HCT116 (cell line): ENCODE measurements at regions not wholly inside any gene's neighbourhood (a gene's known extent, or its start where the extent isn't known, plus 50 kb on each side); places are given as distances from the start of the nearest gene placed in this dataset.

Source experiments
- ATAC-seq: fragments of 200-7000 bp; cut with Tn5 transposase; 2 replicates; pipeline ENCODE4 v1.9.1; 2020; ENCODE audit warnings: mild to moderate bottlenecking, moderate library complexity
- BruUV-seq: library from RNA; stranded (reverse); fragments of 400-500 nt; replicated peaks from 2 replicates; lab custom pipeline; 2021; lab: Mats Ljungman, UMichigan
- CTCF ChIA-PET: fragments of 300-600 bp; sonication (Branson Sonifier 250); formaldehyde crosslinking; loops from one replicate; lab custom pipeline; 2021; ENCODE audit warnings: antibody characterized with exemption; lab: Charles Lee
- POLR2A ChIA-PET: fragments of 300-600, 350-600 bp; sonication (Branson Sonifier 250); formaldehyde crosslinking; loops from one replicate; lab custom pipeline; 2021; ENCODE audit warnings: antibody characterized with exemption; lab: Charles Lee
- RAD21 ChIA-PET, 2 experiments: fragments of 300-600 bp; sonication (Branson Sonifier 250); formaldehyde crosslinking; loops; one replicate each; lab custom pipeline; 2023; ENCODE audit warnings: low total read pairs in 2 of 2; ENCODE audit not compliant: uncharacterized antibody in 2 of 2, unreplicated experiment in 2 of 2, low non-redundant PET in 1 of 2; lab: Charles Lee
- DNase-seq: peaks from one replicate; pipeline ENCODE4 v3.0.0-alpha.2; 2010; ENCODE audit warnings: low read depth, low spot score
- H2AFZ ChIP-seq: fragments of 200-600 bp; shearing (Covaris generic), sonication (generic); 2 replicates; pipeline ENCODE4 v1.6.1; 2017; ENCODE audit warnings: low read depth, mixed run types, mixed read lengths, antibody characterized with exemption, low read length; ENCODE audit not compliant: poor library complexity, severe bottlenecking
- H3K27ac ChIP-seq: 2 replicates; pipeline ENCODE4 v1.5.1; 2012; ENCODE audit warnings: low read depth, low read length
- H3K27me3 ChIP-seq: fragments of 200-600 bp; sonication (generic); 2 replicates; pipeline ENCODE4 v1.6.1; 2016; ENCODE audit warnings: mixed run types, low read length, mixed read lengths; ENCODE audit not compliant: insufficient read depth
- H3K36me3 ChIP-seq, 2 experiments: fragments of 200-500 bp in 1 of 2; fragments of 200-600 bp in 1 of 2; sonication (Bioruptor generic) in 1 of 2; sonication (generic) in 1 of 2; 2 replicates each; pipeline versions ENCODE4 v1.5.1 to v1.6.1; 2014 to 2016; ENCODE audit warnings: low read length in 2 of 2, inconsistent platforms in 1 of 2, mixed read lengths in 1 of 2, mixed run types in 1 of 2; ENCODE audit not compliant: insufficient read depth in 2 of 2, control insufficient read depth in 1 of 2
- H3K4me1 ChIP-seq, 2 experiments: fragments of 200-600 bp in 1 of 2; sonication (generic) in 1 of 2; 2 replicates each; pipeline versions ENCODE4 v1.5.1 to v1.6.1; 2012 to 2017; ENCODE audit warnings: low read length in 2 of 2, inconsistent platforms in 1 of 2, mild to moderate bottlenecking in 1 of 2, mixed read lengths in 1 of 2, mixed run types in 1 of 2, moderate library complexity in 1 of 2; ENCODE audit not compliant: insufficient read depth in 2 of 2, control insufficient read depth in 1 of 2
- H3K4me2 ChIP-seq: fragments of 200-600 bp; sonication (generic); 2 replicates; pipeline ENCODE4 v1.6.1; 2017; ENCODE audit warnings: mixed run types, low read length, mixed read lengths
- H3K4me3 ChIP-seq, 2 experiments: fragments of 200-600 bp in 1 of 2; sonication (generic) in 1 of 2; replicated peaks in 1 of 2; 2 replicates each; pipeline ENCODE4 v1.5.1; 2011 to 2016; ENCODE audit warnings: low read length in 2 of 2, control low read depth in 1 of 2, low read depth in 1 of 2, mild to moderate bottlenecking in 1 of 2, mixed read lengths in 1 of 2, mixed run types in 1 of 2
- H3K79me2 ChIP-seq: fragments of 200-600 bp; sonication (generic); 2 replicates; pipeline ENCODE4 v1.6.1; 2017; ENCODE audit warnings: mild to moderate bottlenecking, mixed run types, low read length, moderate library complexity, mixed read lengths; ENCODE audit not compliant: insufficient read depth
- H3K9ac ChIP-seq: fragments of 200-600 bp; sonication (generic); 2 replicates; pipeline ENCODE4 v1.6.1; 2016; ENCODE audit warnings: low read length, mixed read lengths
- H3K9me2 ChIP-seq: fragments of 200-600 bp; sonication (generic), shearing (Covaris generic); 2 replicates; pipeline ENCODE4 v1.6.1; 2017; ENCODE audit warnings: mixed run types, mild to moderate bottlenecking, moderate library complexity; ENCODE audit not compliant: insufficient read depth
- H3K9me3 ChIP-seq, 2 experiments: fragments of 200-500 bp in 1 of 2; fragments of 200-600 bp in 1 of 2; sonication (Bioruptor generic) in 1 of 2; sonication (generic) in 1 of 2; 2 replicates each; pipeline ENCODE4 v1.6.1; 2014 to 2017; ENCODE audit warnings: low read length in 2 of 2, mixed read lengths in 2 of 2, inconsistent platforms in 1 of 2, low read depth in 1 of 2, mild to moderate bottlenecking in 1 of 2, mixed run types in 1 of 2, moderate library complexity in 1 of 2; ENCODE audit not compliant: control insufficient read depth in 1 of 2, insufficient read depth in 1 of 2
- H4K20me1 ChIP-seq: fragments of 200-600 bp; sonication (generic), shearing (Covaris generic); 2 replicates; pipeline ENCODE4 v1.6.1; 2017; ENCODE audit warnings: mixed run types, mild to moderate bottlenecking, moderate library complexity; ENCODE audit not compliant: insufficient read depth
- CEBPB ChIP-seq: IDR thresholded peaks from 2 replicates; pipeline ENCODE4 v1.6.1; 2012; ENCODE audit warnings: low read depth
- EGR1 ChIP-seq: IDR thresholded peaks from 2 replicates; pipeline ENCODE4 v1.6.1; 2012; ENCODE audit warnings: low read depth
- ELF1 ChIP-seq: IDR thresholded peaks from 2 replicates; pipeline ENCODE4 v1.6.1; 2012; ENCODE audit warnings: low read depth, borderline replicate concordance
- EZH2phosphoT487 ChIP-seq: fragments of 200-600 bp; IDR thresholded peaks from 2 replicates; pipeline ENCODE4 v1.6.1; 2018; ENCODE audit warnings: antibody characterized with exemption, borderline replicate concordance
- FOSL1 ChIP-seq: IDR thresholded peaks from 2 replicates; pipeline ENCODE4 v1.6.1; 2012; ENCODE audit warnings: low read depth
- JUND ChIP-seq: IDR thresholded peaks from 2 replicates; pipeline ENCODE4 v1.6.1; 2012
- POLR2A ChIP-seq: IDR thresholded peaks from 2 replicates; pipeline ENCODE4 v1.7.0; 2011; ENCODE audit warnings: borderline replicate concordance; ENCODE audit not compliant: insufficient read depth, insufficient read length; ENCODE audit errors: extremely low read depth
- POLR2AphosphoS5 ChIP-seq: IDR thresholded peaks from 2 replicates; pipeline ENCODE4 v1.6.1; 2011; ENCODE audit warnings: mild to moderate bottlenecking, low read depth, low read length, moderate library complexity
- RAD21 ChIP-seq: IDR thresholded peaks from 2 replicates; pipeline ENCODE4 v1.6.1; 2012; ENCODE audit warnings: low read depth, mild to moderate bottlenecking
- SP1 ChIP-seq: IDR thresholded peaks from 2 replicates; pipeline ENCODE4 v1.6.1; 2012; ENCODE audit warnings: low read depth
- SRF ChIP-seq: IDR thresholded peaks from 2 replicates; pipeline ENCODE4 v1.6.1; 2012; ENCODE audit warnings: low read depth
- TCF7L2 ChIP-seq: IDR thresholded peaks from 2 replicates; pipeline ENCODE4 v1.7.0; 2011; ENCODE audit warnings: borderline replicate concordance, inconsistent platforms; ENCODE audit not compliant: insufficient read depth, insufficient read length; ENCODE audit errors: extremely low read depth
- YY1 ChIP-seq: IDR thresholded peaks from 2 replicates; pipeline ENCODE4 v1.6.1; 2011; ENCODE audit warnings: low read length, low read depth, moderate library complexity, mild to moderate bottlenecking; ENCODE audit not compliant: insufficient replicate concordance; ENCODE audit errors: extremely low read depth
- ZFX ChIP-seq: fragments of 450-650 bp; IDR thresholded peaks from 2 replicates; pipeline ENCODE4 v1.6.1; 2017
- intact Hi-C: fragments of 100-400 bp; cut with micrococcal nuclease; formaldehyde crosslinking; loops from 2 replicates; pipeline ENCODE4 v1.10.0; 2022
- TF ChIP-seq, protein P1 (sequence below): IDR thresholded peaks from 2 replicates; pipeline ENCODE4 v1.6.1; 2012
- TF ChIP-seq, protein P2 (sequence below): IDR thresholded peaks from 2 replicates; pipeline ENCODE4 v1.6.1; 2012
- TF ChIP-seq, protein P3 (sequence below), 3 experiments: fragments of 200-600 bp in 1 of 3; sonication (generic) in 1 of 3; IDR thresholded peaks in 2 of 3; conservative IDR thresholded peaks in 1 of 3; 2 replicates each; pipeline ENCODE4 v1.5.1; 2012 to 2017; ENCODE audit warnings: low read depth in 2 of 3, low read length in 2 of 3, antibody characterized with exemption in 1 of 3, borderline replicate concordance in 1 of 3, control low read depth in 1 of 3, mild to moderate bottlenecking in 1 of 3, mixed read lengths in 1 of 3, mixed run types in 1 of 3, moderate library complexity in 1 of 3; ENCODE audit not compliant: insufficient read depth in 1 of 3
- TF ChIP-seq, protein P4 (sequence below): IDR thresholded peaks from 2 replicates; pipeline ENCODE4 v1.6.1; 2012; ENCODE audit warnings: low read depth
- TF ChIP-seq, protein P5 (sequence below): IDR thresholded peaks from 2 replicates; pipeline ENCODE4 v1.6.1; 2011; ENCODE audit warnings: mild to moderate bottlenecking, low read length, moderate library complexity; ENCODE audit not compliant: insufficient replicate concordance; ENCODE audit errors: extremely low read depth

DNA sequence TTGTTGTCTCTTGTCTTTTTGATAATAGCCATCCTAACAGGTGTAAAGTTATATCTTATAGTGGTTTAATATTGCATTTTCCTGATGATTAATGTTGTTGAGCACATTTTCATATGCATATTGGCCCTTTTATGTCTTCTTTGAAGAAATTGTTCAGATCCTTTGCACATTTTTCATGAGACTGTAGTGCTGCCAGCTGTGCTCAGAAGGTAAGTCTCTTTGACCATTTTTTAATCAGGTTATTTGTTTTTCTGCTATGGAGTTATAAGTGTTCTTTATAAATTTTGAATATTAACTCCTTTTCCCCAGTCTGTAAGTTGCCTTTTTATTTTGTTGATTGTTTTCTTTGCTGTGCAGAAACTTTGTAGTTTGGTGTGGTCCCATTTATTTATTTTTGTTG is 55.8 kb upstream of the ZNF184 start:
- DNase-seq: no peak
- Histone ChIP-seq H3K36me3 (no peaks in the 10 kb centered on the region), H3K4me1 (peaks cover 12 to 22% of the 10 kb centered on the region in 2 experiments), H3K9me2 (no peaks in the 10 kb centered on the region)
- CTCF ChIA-PET: no interaction called here
- TF ChIP-seq, protein P1, sequence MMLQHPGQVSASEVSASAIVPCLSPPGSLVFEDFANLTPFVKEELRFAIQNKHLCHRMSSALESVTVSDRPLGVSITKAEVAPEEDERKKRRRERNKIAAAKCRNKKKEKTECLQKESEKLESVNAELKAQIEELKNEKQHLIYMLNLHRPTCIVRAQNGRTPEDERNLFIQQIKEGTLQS: no peak
- TF ChIP-seq SP1: no peak
- TF ChIP-seq, protein P2, sequence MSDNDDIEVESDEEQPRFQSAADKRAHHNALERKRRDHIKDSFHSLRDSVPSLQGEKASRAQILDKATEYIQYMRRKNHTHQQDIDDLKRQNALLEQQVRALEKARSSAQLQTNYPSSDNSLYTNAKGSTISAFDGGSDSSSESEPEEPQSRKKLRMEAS: no peak
- no peak for TF ChIP-seq CEBPB
- TF ChIP-seq, protein P3, sequence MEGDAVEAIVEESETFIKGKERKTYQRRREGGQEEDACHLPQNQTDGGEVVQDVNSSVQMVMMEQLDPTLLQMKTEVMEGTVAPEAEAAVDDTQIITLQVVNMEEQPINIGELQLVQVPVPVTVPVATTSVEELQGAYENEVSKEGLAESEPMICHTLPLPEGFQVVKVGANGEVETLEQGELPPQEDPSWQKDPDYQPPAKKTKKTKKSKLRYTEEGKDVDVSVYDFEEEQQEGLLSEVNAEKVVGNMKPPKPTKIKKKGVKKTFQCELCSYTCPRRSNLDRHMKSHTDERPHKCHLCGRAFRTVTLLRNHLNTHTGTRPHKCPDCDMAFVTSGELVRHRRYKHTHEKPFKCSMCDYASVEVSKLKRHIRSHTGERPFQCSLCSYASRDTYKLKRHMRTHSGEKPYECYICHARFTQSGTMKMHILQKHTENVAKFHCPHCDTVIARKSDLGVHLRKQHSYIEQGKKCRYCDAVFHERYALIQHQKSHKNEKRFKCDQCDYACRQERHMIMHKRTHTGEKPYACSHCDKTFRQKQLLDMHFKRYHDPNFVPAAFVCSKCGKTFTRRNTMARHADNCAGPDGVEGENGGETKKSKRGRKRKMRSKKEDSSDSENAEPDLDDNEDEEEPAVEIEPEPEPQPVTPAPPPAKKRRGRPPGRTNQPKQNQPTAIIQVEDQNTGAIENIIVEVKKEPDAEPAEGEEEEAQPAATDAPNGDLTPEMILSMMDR (IDR thresholded peaks at IDR 0.05 in 2 of 3, conservative IDR thresholded peaks at IDR 0.05 in 1 of 3; ENCODE audit: borderline replicate concordance in 1 of 3, insufficient read depth in 1 of 3, low read depth in 2 of 3, low read length in 2 of 3): no peak
- TF ChIP-seq SRF: no peak
- TF ChIP-seq YY1: no peak
- no peak for TF ChIP-seq ZFX
- TF ChIP-seq, protein P4, sequence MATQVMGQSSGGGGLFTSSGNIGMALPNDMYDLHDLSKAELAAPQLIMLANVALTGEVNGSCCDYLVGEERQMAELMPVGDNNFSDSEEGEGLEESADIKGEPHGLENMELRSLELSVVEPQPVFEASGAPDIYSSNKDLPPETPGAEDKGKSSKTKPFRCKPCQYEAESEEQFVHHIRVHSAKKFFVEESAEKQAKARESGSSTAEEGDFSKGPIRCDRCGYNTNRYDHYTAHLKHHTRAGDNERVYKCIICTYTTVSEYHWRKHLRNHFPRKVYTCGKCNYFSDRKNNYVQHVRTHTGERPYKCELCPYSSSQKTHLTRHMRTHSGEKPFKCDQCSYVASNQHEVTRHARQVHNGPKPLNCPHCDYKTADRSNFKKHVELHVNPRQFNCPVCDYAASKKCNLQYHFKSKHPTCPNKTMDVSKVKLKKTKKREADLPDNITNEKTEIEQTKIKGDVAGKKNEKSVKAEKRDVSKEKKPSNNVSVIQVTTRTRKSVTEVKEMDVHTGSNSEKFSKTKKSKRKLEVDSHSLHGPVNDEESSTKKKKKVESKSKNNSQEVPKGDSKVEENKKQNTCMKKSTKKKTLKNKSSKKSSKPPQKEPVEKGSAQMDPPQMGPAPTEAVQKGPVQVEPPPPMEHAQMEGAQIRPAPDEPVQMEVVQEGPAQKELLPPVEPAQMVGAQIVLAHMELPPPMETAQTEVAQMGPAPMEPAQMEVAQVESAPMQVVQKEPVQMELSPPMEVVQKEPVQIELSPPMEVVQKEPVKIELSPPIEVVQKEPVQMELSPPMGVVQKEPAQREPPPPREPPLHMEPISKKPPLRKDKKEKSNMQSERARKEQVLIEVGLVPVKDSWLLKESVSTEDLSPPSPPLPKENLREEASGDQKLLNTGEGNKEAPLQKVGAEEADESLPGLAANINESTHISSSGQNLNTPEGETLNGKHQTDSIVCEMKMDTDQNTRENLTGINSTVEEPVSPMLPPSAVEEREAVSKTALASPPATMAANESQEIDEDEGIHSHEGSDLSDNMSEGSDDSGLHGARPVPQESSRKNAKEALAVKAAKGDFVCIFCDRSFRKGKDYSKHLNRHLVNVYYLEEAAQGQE: no peak
- TF ChIP-seq ELF1: no peak
- TF ChIP-seq EZH2phosphoT487: no peak
- no peak for TF ChIP-seq RAD21
- no peak for TF ChIP-seq FOSL1
- TF ChIP-seq TCF7L2: no peak
- no peak for TF ChIP-seq POLR2A
- TF ChIP-seq POLR2AphosphoS5: no peak
- TF ChIP-seq, protein P5, sequence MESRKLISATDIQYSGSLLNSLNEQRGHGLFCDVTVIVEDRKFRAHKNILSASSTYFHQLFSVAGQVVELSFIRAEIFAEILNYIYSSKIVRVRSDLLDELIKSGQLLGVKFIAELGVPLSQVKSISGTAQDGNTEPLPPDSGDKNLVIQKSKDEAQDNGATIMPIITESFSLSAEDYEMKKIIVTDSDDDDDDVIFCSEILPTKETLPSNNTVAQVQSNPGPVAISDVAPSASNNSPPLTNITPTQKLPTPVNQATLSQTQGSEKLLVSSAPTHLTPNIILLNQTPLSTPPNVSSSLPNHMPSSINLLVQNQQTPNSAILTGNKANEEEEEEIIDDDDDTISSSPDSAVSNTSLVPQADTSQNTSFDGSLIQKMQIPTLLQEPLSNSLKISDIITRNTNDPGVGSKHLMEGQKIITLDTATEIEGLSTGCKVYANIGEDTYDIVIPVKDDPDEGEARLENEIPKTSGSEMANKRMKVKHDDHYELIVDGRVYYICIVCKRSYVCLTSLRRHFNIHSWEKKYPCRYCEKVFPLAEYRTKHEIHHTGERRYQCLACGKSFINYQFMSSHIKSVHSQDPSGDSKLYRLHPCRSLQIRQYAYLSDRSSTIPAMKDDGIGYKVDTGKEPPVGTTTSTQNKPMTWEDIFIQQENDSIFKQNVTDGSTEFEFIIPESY: no peak
- no peak for TF ChIP-seq JUND
- TF ChIP-seq EGR1: no peak
- TF ChIP-seq, all 23 proteins: peak for 0
- no peak overlapping the region for H3K9ac ChIP-seq
- ChIA-PET RAD21 (no interaction called here), POLR2A (no interaction called here)
- TSS peak; percentile 79 for BruUV-seq
- H3K27me3 ChIP-seq: no peaks in the 10 kb centered on the region
- H2AFZ ChIP-seq: no peak overlapping the region
- ATAC-seq: no peak
- H3K79me2 ChIP-seq: no peaks in the 10 kb centered on the region
- no peaks in the 10 kb centered on the region for H4K20me1 ChIP-seq
- H3K4me3 ChIP-seq: no peak overlapping the region
- no peak overlapping the region for H3K27ac ChIP-seq
- intact Hi-C loops: no loop called here
- H3K9me3 ChIP-seq: no peaks in the 10 kb centered on the region
- no peak overlapping the region for H3K4me2 ChIP-seq
